OCI-LY1 (cell line): ENCODE measurements at regions not wholly inside any gene's neighbourhood (a gene's known extent, or its start where the extent isn't known, plus 50 kb on each side); places are given as distances from the start of the nearest gene placed in this dataset.
"Not testable (repeated sequence)": the region's sequence is repeated elsewhere in the genome, so short reads cannot be mapped to it uniquely, and the experiment has no call there.

Source experiments
- H2AFZ ChIP-seq: fragments of 200-600 bp; sonication (generic), shearing (Covaris generic); 2 replicates; pipeline ENCODE4 v1.6.0; 2014; ENCODE audit warnings: antibody characterized with exemption, mild to moderate bottlenecking, low read length
- H3F3A ChIP-seq: fragments of 200-600 bp; sonication (generic), shearing (Covaris generic); 2 replicates; pipeline ENCODE4 v1.6.0; 2014; ENCODE audit warnings: mild to moderate bottlenecking, antibody characterized with exemption, low read length, moderate library complexity; ENCODE audit not compliant: insufficient read depth
- H3K27ac ChIP-seq: fragments of 200-600 bp; sonication (generic); 2 replicates; pipeline ENCODE4 v1.5.1; 2014; ENCODE audit warnings: low read length, mixed run types, mild to moderate bottlenecking, low read depth; ENCODE audit not compliant: poor library complexity, severe bottlenecking
- H3K27me3 ChIP-seq: fragments of 200-600 bp; sonication (generic); 2 replicates; pipeline ENCODE4 v1.6.0; 2014; ENCODE audit warnings: antibody characterized with exemption, mild to moderate bottlenecking, low read length, moderate library complexity; ENCODE audit not compliant: insufficient read depth
- H3K36me3 ChIP-seq: fragments of 200-600 bp; sonication (generic); 2 replicates; pipeline ENCODE4 v1.6.1; 2014; ENCODE audit warnings: mild to moderate bottlenecking, antibody characterized with exemption, low read length, moderate library complexity, mixed read lengths; ENCODE audit not compliant: insufficient read depth
- H3K4me1 ChIP-seq: fragments of 200-600 bp; sonication (generic); 2 replicates; pipeline ENCODE4 v1.5.1; 2014; ENCODE audit warnings: mild to moderate bottlenecking, low read length, moderate library complexity; ENCODE audit not compliant: insufficient read depth, severe bottlenecking
- H3K4me2 ChIP-seq: fragments of 200-600 bp; sonication (generic), shearing (Covaris generic); 2 replicates; pipeline ENCODE4 v1.6.1; 2014; ENCODE audit warnings: low read length
- H3K4me3 ChIP-seq: fragments of 200-600 bp; sonication (generic); 2 replicates; pipeline ENCODE4 v1.5.1; 2014; ENCODE audit warnings: low read length, low read depth, mild to moderate bottlenecking, mixed read lengths; ENCODE audit not compliant: poor library complexity, severe bottlenecking
- H3K79me2 ChIP-seq: fragments of 200-600 bp; shearing (Covaris generic); 2 replicates; pipeline ENCODE4 v1.6.1; 2016; ENCODE audit warnings: mixed run types, low read length, mixed read lengths; ENCODE audit not compliant: insufficient read depth
- H3K9ac ChIP-seq: fragments of 200-600 bp; sonication (generic), shearing (Covaris generic); 2 replicates; pipeline ENCODE4 v1.6.1; 2014; ENCODE audit warnings: mild to moderate bottlenecking, low read length, mixed read lengths
- H3K9me2 ChIP-seq: fragments of 200-600 bp; sonication (generic), shearing (Covaris generic); 2 replicates; pipeline ENCODE4 v1.6.1; 2014; ENCODE audit warnings: low read depth, mild to moderate bottlenecking, low read length, mixed read lengths
- H3K9me3 ChIP-seq: fragments of 200-600 bp; shearing (Covaris generic); 2 replicates; pipeline ENCODE4 v1.6.1; 2014; ENCODE audit warnings: low read length, mixed read lengths
- H4K20me1 ChIP-seq: fragments of 200-600 bp; sonication (generic), shearing (Covaris generic); 2 replicates; pipeline ENCODE4 v1.6.0; 2016; ENCODE audit warnings: mild to moderate bottlenecking, low read length; ENCODE audit not compliant: insufficient read depth

DNA sequence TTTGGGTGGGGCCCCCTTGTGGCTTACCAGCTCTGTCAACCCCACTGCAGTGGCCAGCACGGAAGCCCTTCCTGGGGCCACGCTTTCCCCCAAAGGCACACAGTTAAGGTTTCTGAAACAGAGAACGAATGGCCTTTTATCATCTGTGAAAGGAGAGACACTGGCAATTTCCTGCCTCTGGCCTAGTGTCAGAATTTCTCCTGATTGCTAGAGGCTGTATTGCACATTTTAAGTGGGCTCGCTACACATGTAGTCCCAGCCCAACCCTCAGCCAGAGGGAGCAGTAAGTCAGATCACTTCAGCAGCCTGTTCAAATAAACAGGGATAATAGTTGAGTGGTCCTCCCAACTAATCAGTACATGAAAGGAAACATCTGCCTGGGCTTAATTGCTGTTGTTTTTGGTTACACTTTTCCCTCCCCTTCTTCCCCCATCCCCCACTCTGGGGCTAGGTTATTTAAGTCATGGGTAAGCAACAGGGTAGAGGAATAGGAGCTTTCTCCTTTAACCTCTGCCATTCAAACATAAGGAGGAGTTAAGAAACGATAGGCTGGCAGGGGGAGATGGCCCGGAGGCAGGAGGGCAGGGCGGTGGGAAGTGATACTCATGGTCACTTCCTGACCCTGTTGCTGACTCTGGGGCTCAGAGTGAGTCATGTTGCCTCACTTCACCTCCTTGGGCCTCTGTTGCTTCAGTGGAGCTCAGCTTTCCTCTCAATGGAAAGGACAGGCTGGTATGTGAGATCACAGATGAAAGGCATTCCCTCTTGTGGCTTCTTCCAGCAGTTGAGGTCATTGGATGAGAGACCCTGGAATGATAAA is 89.3 kb upstream of the IKBKE start:
- not testable (repeated sequence) for H3K4me1 ChIP-seq, H3K79me2 ChIP-seq, H3K9me3 ChIP-seq, H3K36me3 ChIP-seq, H4K20me1 ChIP-seq, H3K4me3 ChIP-seq, H2AFZ ChIP-seq, H3K9me2 ChIP-seq, H3K27ac ChIP-seq, H3K4me2 ChIP-seq, H3F3A ChIP-seq, H3K9ac ChIP-seq, H3K27me3 ChIP-seq

DNA sequence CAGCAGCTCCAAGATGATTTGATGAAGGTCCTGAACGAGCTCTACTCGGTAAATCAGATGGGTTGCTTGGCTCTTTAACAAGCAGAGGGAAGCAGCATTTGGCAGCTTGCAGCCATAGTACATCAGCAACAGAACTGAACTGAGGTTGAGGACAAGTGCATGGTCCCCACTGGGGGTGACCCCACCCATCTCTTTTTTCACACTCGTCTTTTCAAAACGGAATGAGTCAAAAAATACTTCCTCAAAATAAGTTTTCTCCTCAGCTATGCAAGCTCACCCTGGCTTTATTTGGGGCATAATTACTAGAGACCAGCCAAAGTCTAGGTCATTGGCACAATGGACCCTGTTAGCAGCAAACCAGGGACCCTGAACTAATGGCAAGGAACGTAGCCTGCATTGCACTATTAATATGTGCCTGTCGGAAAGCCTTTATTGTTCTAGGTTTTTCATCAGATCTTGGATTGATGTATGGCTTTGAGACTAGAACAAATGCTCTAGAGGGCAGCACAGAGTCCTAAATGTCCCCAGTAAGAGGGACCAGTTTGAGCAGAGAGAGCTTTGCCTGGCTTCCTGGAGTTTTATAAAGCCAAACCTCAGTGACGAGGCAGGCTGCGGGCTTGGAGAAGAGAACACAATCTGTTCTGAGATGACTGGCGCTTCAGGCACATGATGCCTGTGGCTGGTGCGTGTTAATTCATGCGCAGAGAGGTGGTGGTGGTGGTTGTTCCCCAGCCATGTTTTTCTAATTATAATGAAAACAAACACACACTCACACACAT is 86.1 kb upstream of the IKBKE start:
- H3K4me3 ChIP-seq, H3F3A ChIP-seq, H4K20me1 ChIP-seq, H3K27ac ChIP-seq, H2AFZ ChIP-seq, H3K9me2 ChIP-seq, H3K9ac ChIP-seq, H3K79me2 ChIP-seq, H3K27me3 ChIP-seq, H3K36me3 ChIP-seq, H3K9me3 ChIP-seq, H3K4me1 ChIP-seq, H3K4me2 ChIP-seq: not testable (repeated sequence)

GRCh38 chr1:206384891-206385290 is 85.4 kb upstream of the IKBKE start:
- H3K9ac ChIP-seq, H3K4me3 ChIP-seq, H3K36me3 ChIP-seq, H3K9me2 ChIP-seq, H4K20me1 ChIP-seq, H3F3A ChIP-seq, H3K9me3 ChIP-seq, H3K27ac ChIP-seq, H3K27me3 ChIP-seq, H2AFZ ChIP-seq, H3K4me2 ChIP-seq, H3K4me1 ChIP-seq, H3K79me2 ChIP-seq: not testable (repeated sequence)

DNA sequence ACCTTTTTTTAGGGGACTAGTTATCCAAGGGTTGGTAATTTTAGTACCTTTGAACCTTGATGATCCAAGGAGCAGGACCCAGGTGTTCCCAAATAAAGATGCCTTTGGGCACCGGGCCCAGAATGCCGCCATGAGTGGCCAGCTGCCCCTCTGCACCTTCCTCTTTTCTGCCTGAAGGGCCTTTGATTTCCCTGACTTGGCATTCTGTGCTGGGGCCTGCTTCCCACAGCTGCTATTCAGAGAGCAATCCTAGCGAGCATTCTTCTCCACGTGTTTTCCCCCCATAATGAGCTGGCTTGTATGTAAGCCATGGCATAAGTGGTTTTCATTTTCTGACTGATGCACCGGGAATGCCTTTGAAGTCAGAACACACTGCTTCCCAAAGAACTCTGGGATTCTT is 82.6 kb upstream of the IKBKE start:
- not testable (repeated sequence) for H2AFZ ChIP-seq, H4K20me1 ChIP-seq, H3K4me1 ChIP-seq, H3K4me3 ChIP-seq, H3K36me3 ChIP-seq, H3K9me2 ChIP-seq, H3F3A ChIP-seq, H3K9me3 ChIP-seq, H3K79me2 ChIP-seq, H3K9ac ChIP-seq, H3K4me2 ChIP-seq, H3K27me3 ChIP-seq, H3K27ac ChIP-seq

DNA sequence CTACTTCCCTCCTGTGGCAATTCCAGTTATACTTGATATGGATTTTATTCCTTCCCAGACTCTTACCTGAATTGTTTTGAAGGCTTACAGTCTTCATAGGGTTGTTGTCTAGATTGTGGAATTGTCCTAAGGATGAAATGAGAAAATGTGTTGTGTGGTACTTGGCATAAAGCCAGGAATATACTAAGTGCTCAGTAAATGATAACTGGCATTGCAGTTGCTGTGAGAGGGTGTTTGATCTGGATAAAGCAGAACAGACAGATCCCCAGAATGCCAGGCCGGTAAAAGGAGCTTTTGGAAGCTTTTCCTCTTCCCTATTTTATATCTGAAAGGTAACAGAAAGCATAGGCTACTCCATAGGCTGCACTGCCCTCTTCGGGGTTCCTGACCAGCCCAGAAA is 78.4 kb upstream of the IKBKE start:
- not testable (repeated sequence) for H3K9me2 ChIP-seq, H3K27ac ChIP-seq, H3K4me1 ChIP-seq, H3K27me3 ChIP-seq, H3K79me2 ChIP-seq, H3K36me3 ChIP-seq, H4K20me1 ChIP-seq, H3K9ac ChIP-seq, H3K4me3 ChIP-seq, H3F3A ChIP-seq, H3K9me3 ChIP-seq, H3K4me2 ChIP-seq, H2AFZ ChIP-seq

- not testable (repeated sequence) for H2AFZ ChIP-seq, H3K79me2 ChIP-seq, H3K4me3 ChIP-seq, H4K20me1 ChIP-seq, H3F3A ChIP-seq, H3K9me2 ChIP-seq, H3K4me1 ChIP-seq, H3K27me3 ChIP-seq, H3K9me3 ChIP-seq, H3K27ac ChIP-seq, H3K9ac ChIP-seq, H3K36me3 ChIP-seq, H3K4me2 ChIP-seq
Observed at GRCh38 chr1:206397501-206397900, 72.8 kb upstream of the IKBKE start.

GRCh38 chr1:206398261-206398660 is 72.0 kb upstream of the IKBKE start:
- H3K9ac ChIP-seq, H3K4me1 ChIP-seq, H3K4me3 ChIP-seq, H3F3A ChIP-seq, H3K36me3 ChIP-seq, H3K9me2 ChIP-seq, H3K27ac ChIP-seq, H4K20me1 ChIP-seq, H2AFZ ChIP-seq, H3K79me2 ChIP-seq, H3K27me3 ChIP-seq, H3K4me2 ChIP-seq, H3K9me3 ChIP-seq: not testable (repeated sequence)
